Smooth muscle cell (in vitro differentiated cells): ENCODE measurements at regions not wholly inside any gene's neighbourhood (a gene's known extent, or its start where the extent isn't known, plus 50 kb on each side); places are given as distances from the start of the nearest gene placed in this dataset.
A peak's percentile ranks its signal among the peaks of the same experiment; 100 is the strongest.

Source experiments
- DNase-seq: peaks from one replicate; lab custom pipeline; 2025; ENCODE audit not compliant: unreplicated experiment; lab: John Stamatoyannopoulos, UW
- H2AFZ ChIP-seq: fragments of 200-600 bp; sonication (generic); 2 replicates; pipeline ENCODE4 v1.6.0; 2016; ENCODE audit warnings: antibody characterized with exemption, low read depth, mild to moderate bottlenecking
- H3F3A ChIP-seq: fragments of 200-600 bp; sonication (generic); 2 replicates; pipeline ENCODE4 v1.6.0; 2017; ENCODE audit warnings: antibody characterized with exemption, low read depth
- H3K27ac ChIP-seq: fragments of 200-600 bp; sonication (generic); 2 replicates; pipeline ENCODE4 v1.5.1; 2016; ENCODE audit warnings: low read depth, mild to moderate bottlenecking
- H3K27me3 ChIP-seq: fragments of 200-600 bp; sonication (generic); 2 replicates; pipeline ENCODE4 v1.6.1; 2016; ENCODE audit warnings: low read depth, mild to moderate bottlenecking
- H3K36me3 ChIP-seq: fragments of 200-600 bp; sonication (generic); 2 replicates; pipeline ENCODE4 v1.5.1; 2016; ENCODE audit warnings: low read depth
- H3K4me1 ChIP-seq: fragments of 200-600 bp; sonication (generic); 2 replicates; pipeline ENCODE4 v1.5.1; 2016; ENCODE audit warnings: low read depth
- H3K4me2 ChIP-seq: fragments of 200-600 bp; sonication (generic); 2 replicates; pipeline ENCODE4 v1.6.0; 2016; ENCODE audit warnings: mild to moderate bottlenecking
- H3K4me3 ChIP-seq: fragments of 200-600 bp; sonication (generic); 2 replicates; pipeline ENCODE4 v1.5.1; 2016; ENCODE audit warnings: mild to moderate bottlenecking
- H3K79me2 ChIP-seq: fragments of 200-600 bp; sonication (generic); 2 replicates; pipeline ENCODE4 v1.6.0; 2016; ENCODE audit warnings: low read depth, mild to moderate bottlenecking
- H3K9ac ChIP-seq: fragments of 200-600 bp; sonication (generic); 2 replicates; pipeline ENCODE4 v1.6.0; 2016; ENCODE audit warnings: low read depth
- H3K9me3 ChIP-seq: fragments of 200-600 bp; sonication (generic); replicated peaks from 2 replicates; pipeline ENCODE4 v1.5.1; 2016; ENCODE audit warnings: low read depth
- H4K20me1 ChIP-seq: fragments of 200-600 bp; sonication (generic); 2 replicates; pipeline ENCODE4 v1.6.0; 2016; ENCODE audit warnings: low read depth
- CTCF ChIP-seq: fragments of 200-600 bp; sonication (generic); IDR thresholded peaks from 2 replicates; pipeline ENCODE4 v1.5.1; 2017; ENCODE audit warnings: borderline replicate concordance, mild to moderate bottlenecking, antibody characterized with exemption; ENCODE audit not compliant: insufficient read depth, poor library complexity, severe bottlenecking
- WGBS: methylation state at CpG from one replicate; pipeline ENCODE4 v1.1.7; 2016; ENCODE audit warnings: low lambda C conversion rate; 5-methylcytosine and 5-hydroxymethylcytosine counted together

GRCh38 chr11:10946072-10946471 is 88.2 kb upstream of the ZBED5 start:
- no peaks in the 10 kb centered on the region for H3K79me2 ChIP-seq
- no peak overlapping the region for H2AFZ ChIP-seq
- no peaks in the 10 kb centered on the region for H3F3A ChIP-seq
- no peak for TF ChIP-seq CTCF
- DNase-seq = no peak
- no peaks in the 10 kb centered on the region for H3K36me3 ChIP-seq
- WGBS = 60% methylated on average over 1 of the region's 1 CpG
- H3K4me1 ChIP-seq = no peaks in the 10 kb centered on the region
- no peak overlapping the region for H3K4me2 ChIP-seq
- H3K9me3 ChIP-seq = no peaks in the 10 kb centered on the region
- H3K4me3 ChIP-seq = no peak overlapping the region
- H3K27ac ChIP-seq = no peak overlapping the region
- H3K27me3 ChIP-seq = no peaks in the 10 kb centered on the region
- H4K20me1 ChIP-seq = no peaks in the 10 kb centered on the region
- no peak overlapping the region for H3K9ac ChIP-seq

GRCh38 chr11:10945196-10945595 is 87.3 kb upstream of the ZBED5 start:
- Histone ChIP-seq H3K79me2 (no peaks in the 10 kb centered on the region), H3K4me1 (no peaks in the 10 kb centered on the region), H3K9ac (no peak overlapping the region), H3K9me3 (no peaks in the 10 kb centered on the region), H3K27me3 (no peaks in the 10 kb centered on the region), H3K4me3 (no peak overlapping the region), H3K36me3 (no peaks in the 10 kb centered on the region), H3K4me2 (no peak overlapping the region), H3F3A (no peaks in the 10 kb centered on the region), H2AFZ (no peak overlapping the region), H3K27ac (no peak overlapping the region), H4K20me1 (no peaks in the 10 kb centered on the region)
- 93% methylated on average over 2 of the region's 2 CpGs for WGBS
- no peak for DNase-seq
- no peak for TF ChIP-seq CTCF

GRCh38 chr11:10943968-10944367 is 86.1 kb upstream of the ZBED5 start:
- no peaks in the 10 kb centered on the region for H3K79me2 ChIP-seq
- no peak overlapping the region for H3K27ac ChIP-seq
- no peak overlapping the region for H2AFZ ChIP-seq
- H4K20me1 ChIP-seq = no peaks in the 10 kb centered on the region
- 90% methylated on average over 2 of the region's 2 CpGs for WGBS
- no peak overlapping the region for H3K4me3 ChIP-seq
- no peak overlapping the region for H3K4me2 ChIP-seq
- no peaks in the 10 kb centered on the region for H3K27me3 ChIP-seq
- H3K9ac ChIP-seq = no peak overlapping the region
- DNase-seq = no peak
- no peak for TF ChIP-seq CTCF
- H3K36me3 ChIP-seq = no peaks in the 10 kb centered on the region
- H3K9me3 ChIP-seq = no peaks in the 10 kb centered on the region
- no peaks in the 10 kb centered on the region for H3F3A ChIP-seq
- H3K4me1 ChIP-seq = no peaks in the 10 kb centered on the region

GRCh38 chr11:10942620-10943019 is 84.8 kb upstream of the ZBED5 start:
- Histone ChIP-seq H3K9me3 (no peaks in the 10 kb centered on the region), H3K36me3 (no peaks in the 10 kb centered on the region), H3F3A (no peaks in the 10 kb centered on the region), H4K20me1 (no peaks in the 10 kb centered on the region), H3K4me1 (no peaks in the 10 kb centered on the region), H2AFZ (peak overlapping the region; percentile 59), H3K79me2 (no peaks in the 10 kb centered on the region), H3K27ac (no peak overlapping the region), H3K27me3 (no peaks in the 10 kb centered on the region), H3K4me3 (no peak overlapping the region), H3K9ac (no peak overlapping the region), H3K4me2 (peak overlapping the region; percentile 6)
- TF ChIP-seq CTCF = no peak
- no peak for DNase-seq
- WGBS = 49% methylated on average over 3 of the region's 3 CpGs
